ENCODE measurements at regions not wholly inside any gene's neighbourhood (a gene's known extent, or its start where the extent isn't known, plus 50 kb on each side); places are given as distances from the start of the nearest gene placed in this dataset.

DNA sequence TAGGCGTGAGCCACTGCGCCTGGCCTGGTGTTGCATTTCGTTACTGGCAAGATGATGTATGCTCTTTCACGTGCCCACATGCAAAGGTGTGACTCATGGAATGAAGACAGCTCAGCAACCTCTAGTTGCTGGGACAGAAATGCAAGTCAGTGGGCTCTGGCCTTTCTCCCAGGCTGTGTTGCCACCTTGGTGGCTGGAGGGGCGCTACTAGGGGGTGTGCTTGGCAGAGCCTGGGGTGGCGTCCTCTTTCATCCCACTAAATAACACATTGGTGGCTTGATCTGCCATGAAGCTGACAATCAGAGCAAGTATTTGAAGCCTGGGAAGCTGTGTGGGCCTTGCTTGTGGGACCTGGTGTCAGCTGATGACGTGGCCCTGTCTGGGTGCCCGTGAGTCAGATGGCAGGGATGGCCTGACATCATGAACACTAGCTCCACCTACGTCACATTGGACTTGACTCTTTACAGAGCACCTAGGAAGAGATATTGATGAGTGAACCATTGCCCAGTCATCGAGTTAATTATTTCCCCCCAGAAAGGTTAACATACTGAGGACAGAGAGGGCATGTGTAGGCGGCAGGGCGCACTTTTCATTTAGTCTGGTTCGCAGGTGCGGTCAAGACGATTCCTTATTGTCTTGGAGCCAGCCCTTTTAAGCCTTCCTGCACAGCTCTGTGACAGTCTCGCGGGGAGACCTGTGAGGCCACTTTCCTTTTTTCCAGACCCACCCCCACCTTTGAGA, 154.2 kb downstream of the TM9SF2 start:
- DNase-seq (ENCODE audit: low spot score in 2 of 2) (no peak), FAIRE-seq (no peak)

DNA sequence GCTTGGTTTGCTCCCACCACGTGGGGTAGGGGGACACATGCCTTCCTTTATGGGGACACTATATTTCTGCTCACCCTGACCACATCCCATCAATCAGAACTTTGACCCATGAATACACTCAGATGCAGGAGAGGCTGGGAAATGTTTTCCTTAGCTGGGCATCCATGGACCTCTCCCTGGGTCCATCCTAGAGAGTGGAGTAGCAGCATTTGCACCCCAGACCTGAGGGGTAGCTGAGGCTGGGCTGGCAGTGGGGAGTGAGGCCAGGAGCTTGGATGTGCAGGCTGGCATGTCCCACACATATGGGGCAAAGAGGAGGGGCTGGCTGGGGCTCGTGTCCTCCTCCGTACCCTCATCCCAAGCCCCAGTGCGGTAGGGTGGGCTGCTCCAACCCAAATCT, 152.8 kb downstream of the TM9SF2 start:
- FAIRE-seq (no peak), DNase-seq (ENCODE audit: low spot score in 2 of 2) (no peak)

GRCh38 chr13:99653526-99653925, 152.3 kb downstream of the TM9SF2 start:
- DNase-seq (ENCODE audit: low spot score in 2 of 2) (no peak), FAIRE-seq (no peak)

DNA sequence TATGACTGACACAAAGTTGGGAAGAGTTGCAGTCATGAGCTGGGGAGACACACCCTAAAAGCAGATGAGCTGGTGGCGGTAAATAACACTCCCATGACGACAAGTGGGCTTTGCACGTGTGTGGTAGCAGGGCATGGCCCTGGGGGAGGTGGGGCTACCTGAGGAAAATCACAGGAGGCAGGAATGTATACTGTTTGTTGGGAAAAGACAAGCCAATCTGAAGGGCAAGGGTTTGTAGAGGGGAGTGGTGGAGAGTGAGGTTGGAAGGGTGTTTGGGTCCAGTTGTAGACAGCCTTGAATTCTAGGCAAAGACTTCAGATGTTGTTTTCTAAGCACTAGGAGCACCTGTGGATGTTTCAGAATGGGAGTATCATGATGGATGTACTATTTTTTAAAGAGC, 151.6 kb downstream of the TM9SF2 start:
- DNase-seq (ENCODE audit: low spot score in 2 of 2) (no peak), FAIRE-seq (no peak)

GRCh38 chr13:99652141-99652540, 150.9 kb downstream of the TM9SF2 start:
- DNase-seq (ENCODE audit: low spot score in 2 of 2) = no peak
- FAIRE-seq = no peak

DNA sequence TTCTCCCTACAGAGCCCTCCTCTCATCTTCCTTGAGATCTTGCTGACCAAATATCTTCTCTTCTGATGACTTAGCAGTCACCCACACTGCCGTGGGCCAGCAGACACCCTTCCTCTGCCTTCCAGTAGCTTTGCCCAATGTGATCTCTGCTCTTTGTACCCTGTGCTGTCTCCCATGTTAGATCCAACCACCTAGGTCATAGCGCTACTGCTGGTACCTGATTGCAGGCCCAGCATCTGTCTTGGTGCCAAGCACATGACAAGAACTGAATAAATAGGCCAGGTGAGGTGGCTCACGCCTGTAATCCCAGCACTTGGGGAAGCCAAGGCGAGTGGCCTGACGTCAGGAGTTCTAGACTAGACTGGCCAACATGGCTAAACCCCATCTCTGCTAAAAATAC, 149.7 kb downstream of the TM9SF2 start:
- DNase-seq (ENCODE audit: low spot score in 2 of 2) (no peak), FAIRE-seq (no peak)

DNA sequence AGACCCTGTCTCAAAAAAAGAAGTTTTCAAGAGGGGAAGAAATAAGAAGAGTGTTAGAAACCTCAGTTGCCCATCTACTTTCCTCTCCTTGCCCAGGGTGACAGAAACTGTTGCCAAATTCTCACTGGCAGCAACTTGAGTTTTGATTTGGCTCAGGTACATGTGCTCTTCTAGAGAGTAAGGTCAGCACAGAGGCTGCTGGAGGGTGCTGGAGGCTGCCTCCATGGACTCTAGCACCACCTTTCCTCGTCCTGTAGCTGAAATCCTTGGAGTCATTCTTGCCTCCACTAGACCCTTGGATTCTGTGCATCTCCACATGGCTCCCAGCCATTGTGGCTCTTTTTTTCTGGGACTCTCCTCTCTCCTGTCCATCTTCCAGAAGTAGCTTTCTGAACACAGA, 149.1 kb downstream of the TM9SF2 start:
- DNase-seq (ENCODE audit: low spot score in 2 of 2) (no peak), FAIRE-seq (no peak)

- no peak for DNase-seq (ENCODE audit: low spot score in 2 of 2)
- FAIRE-seq = no peak
Measured at GRCh38 chr13:99648927-99649326, 147.7 kb downstream of the TM9SF2 start.

DNA sequence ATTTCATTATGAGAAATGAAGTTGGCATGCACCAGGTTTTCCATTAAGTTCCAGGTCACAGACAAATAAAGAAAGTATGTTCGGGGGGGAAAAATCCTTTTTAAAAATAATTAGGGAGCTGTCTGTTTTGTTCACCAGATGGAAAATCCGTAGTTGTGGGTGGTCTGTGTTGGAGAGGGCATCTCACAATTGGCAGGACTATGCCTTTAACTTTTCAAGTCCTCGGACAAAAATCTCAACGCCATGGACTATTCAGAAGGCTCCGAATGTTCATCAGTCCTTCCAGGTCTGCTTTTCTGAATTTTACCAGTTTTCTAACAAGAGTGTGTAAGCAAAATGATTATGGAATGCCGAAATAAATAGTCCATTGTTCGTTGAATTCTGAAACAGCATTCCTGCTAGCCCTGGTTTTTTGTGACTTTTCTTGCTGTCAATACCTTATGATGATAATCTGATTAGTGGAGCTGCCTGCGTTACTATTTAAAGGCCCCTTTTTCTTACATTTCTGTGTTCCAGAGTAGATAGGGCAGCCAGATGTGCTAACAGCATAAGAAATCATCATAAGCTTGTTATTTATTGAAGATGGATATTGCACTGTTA, 146.9 kb downstream of the TM9SF2 start:
- FAIRE-seq = no peak
- DNase-seq (ENCODE audit: low spot score in 2 of 2) = no peak

GRCh38 chr13:99647596-99647985, 146.3 kb downstream of the TM9SF2 start:
- DNase-seq (ENCODE audit: low spot score in 2 of 2) = no peak
- no peak for FAIRE-seq

- no peak for DNase-seq (ENCODE audit: low spot score in 2 of 2)
- FAIRE-seq = no peak
Measured at GRCh38 chr13:99646866-99647595, 145.8 kb downstream of the TM9SF2 start.

GRCh38 chr13:99642841-99643240, 141.6 kb downstream of the TM9SF2 start:
- DNase-seq (ENCODE audit: low spot score in 2 of 2) (no peak), FAIRE-seq (no peak)

- no peak for FAIRE-seq
- DNase-seq (ENCODE audit: low spot score in 2 of 2) = no peak
Measured at GRCh38 chr13:99642006-99642405, 140.7 kb downstream of the TM9SF2 start.

GRCh38 chr13:99640260-99640659, 139.0 kb downstream of the TM9SF2 start:
- FAIRE-seq (no peak), DNase-seq (ENCODE audit: low spot score in 2 of 2) (no peak)

- FAIRE-seq (no peak), DNase-seq (ENCODE audit: low spot score in 2 of 2) (no peak)
Measured at GRCh38 chr13:99639126-99639525, 137.9 kb downstream of the TM9SF2 start.

DNA sequence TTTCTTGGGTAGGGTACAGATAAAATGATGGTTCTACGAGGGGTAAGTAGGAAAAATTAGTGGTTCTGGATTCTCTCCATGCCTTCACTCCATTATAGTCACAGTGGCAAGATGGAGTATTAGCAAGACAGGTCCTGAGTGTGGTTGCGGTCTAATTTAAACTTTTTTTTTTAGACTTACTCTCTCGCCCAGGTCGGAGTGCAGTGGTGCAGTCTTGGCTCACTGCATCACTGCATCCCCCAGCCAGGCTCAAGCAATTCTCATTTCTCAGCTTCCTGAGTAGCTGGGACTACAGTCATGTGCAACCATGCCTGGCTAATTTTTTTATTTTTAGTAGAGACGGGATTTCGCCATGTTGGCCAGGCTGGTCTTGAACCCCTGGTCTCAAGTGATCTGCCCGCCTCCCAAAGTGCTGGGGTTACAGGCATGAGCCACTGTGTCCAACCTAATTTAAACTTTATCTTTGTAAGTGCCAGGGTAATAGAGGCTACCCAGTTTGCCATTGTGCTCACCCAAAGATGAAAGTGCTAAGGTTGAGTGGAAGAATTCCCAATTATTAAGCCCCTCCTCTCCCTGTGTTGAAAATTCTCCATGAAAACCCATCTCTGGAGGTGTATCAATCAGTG, 135.6 kb downstream of the TM9SF2 start:
- DNase-seq (ENCODE audit: low spot score in 2 of 2) = no peak
- no peak for FAIRE-seq

GRCh38 chr13:99636306-99636705, 135.0 kb downstream of the TM9SF2 start:
- DNase-seq (ENCODE audit: low spot score in 2 of 2) (no peak), FAIRE-seq (no peak)

GRCh38 chr13:99634672-99635071, 133.4 kb downstream of the TM9SF2 start:
- DNase-seq (ENCODE audit: low spot score in 2 of 2) (no peak), FAIRE-seq (no peak)

DNA sequence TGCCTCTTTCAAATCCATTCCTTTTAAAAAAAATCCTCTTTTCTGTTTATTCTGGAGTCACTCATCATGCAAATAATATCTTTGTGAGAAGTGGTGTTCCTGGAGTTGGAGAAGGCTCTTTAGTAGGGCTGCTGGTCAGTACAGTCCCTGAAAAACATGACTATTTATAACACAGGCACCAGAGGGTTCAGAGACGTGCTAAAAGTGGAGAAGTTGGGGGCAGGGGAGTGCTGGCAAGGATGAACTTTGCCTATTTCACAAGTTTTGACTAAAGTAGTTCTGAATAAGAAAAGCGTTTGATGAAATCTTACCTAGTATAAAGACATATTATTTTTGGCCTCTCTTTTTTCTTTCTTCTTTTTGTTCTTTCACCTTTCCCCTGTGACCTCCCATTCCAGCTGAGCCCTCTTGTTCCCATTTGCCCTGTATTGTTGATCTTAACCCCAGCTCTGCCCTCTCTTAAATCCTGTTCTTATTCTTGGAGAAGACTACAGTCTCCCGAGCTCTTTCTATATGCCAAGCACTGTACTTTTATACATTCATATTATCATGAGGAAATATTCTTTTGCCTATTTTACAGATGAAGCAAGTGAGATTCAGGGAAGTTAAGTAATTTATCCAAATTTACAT, 129.1 kb downstream of the TM9SF2 start:
- FAIRE-seq (no peak), DNase-seq (ENCODE audit: low spot score in 2 of 2) (no peak)

- no peak for FAIRE-seq
- no peak for DNase-seq (ENCODE audit: low spot score in 2 of 2)
Measured at GRCh38 chr13:99629641-99630040, 128.4 kb downstream of the TM9SF2 start.

GRCh38 chr13:99628442-99628841, 127.2 kb downstream of the TM9SF2 start:
- DNase-seq (ENCODE audit: low spot score in 2 of 2) = no peak
- FAIRE-seq = no peak
